GM23338 (cell line): ENCODE measurements at regions not wholly inside any gene's neighbourhood (a gene's known extent, or its start where the extent isn't known, plus 50 kb on each side); places are given as distances from the start of the nearest gene placed in this dataset.

Experiments
- ATAC-seq: fragments of 200-7000 bp; cut with Tn5 transposase; 3 replicates; pipeline ENCODE4 v1.9.1; 2020
- DNase-seq: peaks from one replicate; pipeline ENCODE4 v3.0.0-alpha.2; 2015; ENCODE audit warnings: low spot score
- H2AFZ ChIP-seq: fragments of 200-600 bp; sonication (generic); 2 replicates; pipeline ENCODE4 v1.8.0; 2016; ENCODE audit warnings: antibody characterized with exemption, mild to moderate bottlenecking, moderate library complexity
- H3F3A ChIP-seq: fragments of 200-600 bp; sonication (generic); replicated peaks from 2 replicates; pipeline ENCODE4 v1.8.0; 2017; ENCODE audit warnings: antibody characterized with exemption, mixed run types, low read depth
- H3K27ac ChIP-seq: fragments of 200-600 bp; sonication (generic); 2 replicates; pipeline ENCODE4 v1.6.1; 2016; ENCODE audit warnings: low read depth
- H3K27me3 ChIP-seq: fragments of 200-600 bp; sonication (generic); 2 replicates; pipeline ENCODE4 v1.8.0; 2016; ENCODE audit warnings: mild to moderate bottlenecking, mixed run types, moderate library complexity; ENCODE audit not compliant: insufficient read depth
- H3K36me3 ChIP-seq: fragments of 200-600 bp; sonication (generic); 2 replicates; pipeline ENCODE4 v1.8.0; 2016; ENCODE audit warnings: mild to moderate bottlenecking; ENCODE audit not compliant: insufficient read depth
- H3K4me1 ChIP-seq: fragments of 200-600 bp; sonication (generic); 2 replicates; pipeline ENCODE4 v1.8.0; 2016; ENCODE audit warnings: mild to moderate bottlenecking, moderate library complexity; ENCODE audit not compliant: insufficient read depth
- H3K4me2 ChIP-seq: fragments of 200-600 bp; sonication (generic); 2 replicates; pipeline ENCODE4 v1.7.1; 2017; ENCODE audit warnings: mixed run types
- H3K4me3 ChIP-seq: fragments of 200-600 bp; sonication (generic); 2 replicates; pipeline ENCODE4 v1.6.1; 2016; ENCODE audit warnings: mixed run types
- H3K79me2 ChIP-seq: fragments of 200-600 bp; sonication (generic); replicated peaks from 2 replicates; pipeline ENCODE4 v1.8.0; 2017; ENCODE audit warnings: mild to moderate bottlenecking; ENCODE audit not compliant: insufficient read depth
- H3K9me2 ChIP-seq: fragments of 200-600 bp; sonication (generic); 2 replicates; pipeline ENCODE4 v1.8.0; 2017; ENCODE audit not compliant: insufficient read depth
- H4K20me1 ChIP-seq: fragments of 200-600 bp; sonication (generic); replicated peaks from 2 replicates; pipeline ENCODE4 v1.8.0; 2017; ENCODE audit warnings: mild to moderate bottlenecking; ENCODE audit not compliant: insufficient read depth
- H3K27ac Mint-ChIP-seq: 2 replicates; pipeline ENCODE4 v1.8.0; 2020; ENCODE audit warnings: inconsistent platforms, mild to moderate bottlenecking, moderate library complexity, mixed read lengths
- H3K27me3 Mint-ChIP-seq: 3 replicates; pipeline ENCODE4 v1.8.0; 2022; ENCODE audit warnings: low read depth, mild to moderate bottlenecking, moderate library complexity, mixed read lengths, inconsistent platforms; ENCODE audit not compliant: insufficient read depth, poor library complexity
- H3K36me3 Mint-ChIP-seq: 3 replicates; pipeline ENCODE4 v1.8.0; 2021; ENCODE audit warnings: low read depth, mild to moderate bottlenecking, inconsistent platforms, moderate library complexity, mixed read lengths
- H3K4me1 Mint-ChIP-seq: 3 replicates; pipeline ENCODE4 v1.8.0; 2020; ENCODE audit warnings: mild to moderate bottlenecking, inconsistent platforms, mixed read lengths
- H3K4me3 Mint-ChIP-seq: 3 replicates; pipeline ENCODE4 v1.8.0; 2021; ENCODE audit warnings: moderate library complexity, mild to moderate bottlenecking, inconsistent platforms, mixed read lengths
- H3K9me3 Mint-ChIP-seq: 3 replicates; pipeline ENCODE4 v1.8.0; 2020; ENCODE audit warnings: moderate library complexity, mild to moderate bottlenecking, inconsistent platforms, mixed read lengths
- CREB1 ChIP-seq: fragments of 250-450 bp; sonication (Bioruptor Pico); IDR thresholded peaks from 2 replicates; pipeline ENCODE4 v1.5.0; 2020; ENCODE audit warnings: low read depth, mild to moderate bottlenecking, moderate library complexity
- CTCF ChIP-seq, 2 experiments: fragments of 200-600 bp in 1 of 2; sonication (generic) in 1 of 2; conservative IDR thresholded peaks; 2 replicates each; pipeline versions ENCODE4 v1.5.1 to v1.6.1; 2016 to 2017; ENCODE audit warnings: antibody characterized with exemption in 2 of 2, low read depth in 2 of 2, mild to moderate bottlenecking in 2 of 2, moderate library complexity in 1 of 2
- ETS1 ChIP-seq: IDR thresholded peaks from 2 replicates; pipeline ENCODE4 v1.6.1; 2016; ENCODE audit warnings: antibody characterized with exemption
- EZH2 ChIP-seq: fragments of 200-600 bp; sonication (generic); IDR thresholded peaks from one replicate; pipeline ENCODE4 v1.8.0; 2017; ENCODE audit warnings: antibody characterized with exemption, mild to moderate bottlenecking, low read depth; ENCODE audit not compliant: unreplicated experiment
- EZH2phosphoT487 ChIP-seq: fragments of 200-600 bp; sonication (generic); IDR thresholded peaks from one replicate; pipeline ENCODE4 v1.8.1; 2018; ENCODE audit warnings: antibody characterized with exemption; ENCODE audit not compliant: unreplicated experiment
- JUNB ChIP-seq: IDR thresholded peaks from one replicate; pipeline ENCODE4 v1.6.1; 2016; ENCODE audit warnings: antibody characterized with exemption; ENCODE audit not compliant: unreplicated experiment
- NANOG ChIP-seq: IDR thresholded peaks from 2 replicates; pipeline ENCODE4 v1.6.1; 2016; ENCODE audit warnings: antibody characterized with exemption, borderline replicate concordance
- POLR2AphosphoS5 ChIP-seq: IDR thresholded peaks from 2 replicates; pipeline ENCODE4 v1.6.1; 2016; ENCODE audit warnings: antibody characterized with exemption, low read depth
- REST ChIP-seq: IDR thresholded peaks from one replicate; pipeline ENCODE4 v1.6.1; 2018; ENCODE audit warnings: antibody characterized with exemption; ENCODE audit not compliant: unreplicated experiment
- STAT1 ChIP-seq: IDR thresholded peaks from one replicate; pipeline ENCODE4 v1.6.1; 2016; ENCODE audit warnings: antibody characterized with exemption; ENCODE audit not compliant: unreplicated experiment
- ZNF114 ChIP-seq: fragments of 250-450 bp; sonication (Bioruptor Pico); IDR thresholded peaks from 2 replicates; pipeline ENCODE4 v1.5.0; 2020; ENCODE audit warnings: mild to moderate bottlenecking, moderate library complexity
- ZNF331 ChIP-seq: fragments of 250-450 bp; sonication (Bioruptor Pico); IDR thresholded peaks from 2 replicates; pipeline ENCODE4 v1.5.0; 2020; ENCODE audit warnings: low read depth, mild to moderate bottlenecking, moderate library complexity

- no peak for TF ChIP-seq REST
- no peak for TF ChIP-seq STAT1
- TF ChIP-seq EZH2phosphoT487, result no peak
- no peak for TF ChIP-seq JUNB
Observed at GRCh38 chr17:53932386-53932785, 109.7 kb downstream of the KIF2B start (continued).

- Mint-ChIP-seq H3K4me1 (no peaks in the 10 kb centered on the region), H3K9me3 (no peaks in the 10 kb centered on the region), H3K36me3 (no peaks in the 10 kb centered on the region), H3K27me3 (no peaks in the 10 kb centered on the region), H3K27ac (no peak overlapping the region), H3K4me3 (no peak overlapping the region)
- no peak for DNase-seq
- Histone ChIP-seq H3K79me2 (no peaks in the 10 kb centered on the region), H3K4me2 (no peak overlapping the region), H3K4me1 (no peaks in the 10 kb centered on the region), H3K27me3 (no peaks in the 10 kb centered on the region), H4K20me1 (no peaks in the 10 kb centered on the region), H2AFZ (no peak overlapping the region), H3F3A (no peaks in the 10 kb centered on the region), H3K36me3 (no peaks in the 10 kb centered on the region), H3K27ac (no peak overlapping the region), H3K9me2 (0 out of 2 replicates have a peak, but pooled peaks cover 3% of the 10 kb centered on the region), H3K4me3 (no peak overlapping the region)
- ATAC-seq, result no peak
- TF ChIP-seq JUNB (no peak), CTCF (conservative IDR thresholded peaks at IDR 0.05; ENCODE audit: low read depth in 2 of 2) (no peak), STAT1 (no peak), NANOG (no peak), ETS1 (no peak), EZH2phosphoT487 (no peak), ZNF331 (no peak), REST (no peak), ZNF114 (CRISPR knock-in tag) (no peak), CREB1 (CRISPR knock-in tag) (no peak), POLR2AphosphoS5 (no peak), EZH2 (no peak)
Observed at GRCh38 chr17:53934931-53935330, 112.2 kb downstream of the KIF2B start.
